GM12878 (cell line): ENCODE measurements at regions not wholly inside any gene's neighbourhood (a gene's known extent, or its start where the extent isn't known, plus 50 kb on each side); places are given as distances from the start of the nearest gene placed in this dataset.

Experiments used
- ATAC-seq: fragments of 200-7000 bp; cut with Tn5 transposase; 3 replicates; pipeline ENCODE4 v1.9.1; 2020; ENCODE audit warnings: mild to moderate bottlenecking, moderate library complexity
- BruUV-seq: library from RNA; stranded (reverse); fragments of 400-500 nt; replicated peaks from 2 replicates; lab custom pipeline; 2021; lab: Mats Ljungman, UMichigan
- CTCF ChIA-PET: fragments of 300-600 bp; sonication (Branson Sonifier 250); formaldehyde crosslinking; extraction: SDS; loops from one replicate; lab custom pipeline; 2021; ENCODE audit warnings: inconsistent platforms; lab: Yijun Ruan, JAX
- POLR2A ChIA-PET: fragments of 350-600 bp; formaldehyde crosslinking; extraction: SDS; loops from one replicate; lab custom pipeline; 2021; ENCODE audit warnings: inconsistent platforms; lab: Charles Lee
- RAD21 ChIA-PET: fragments of 300-600 bp; sonication (Branson Sonifier 250); formaldehyde crosslinking; loops from one replicate; lab custom pipeline; 2023; ENCODE audit warnings: antibody characterized with exemption; ENCODE audit not compliant: unreplicated experiment; lab: Charles Lee
- SMC1A ChIA-PET: fragments of 300-600 bp; sonication (Branson Sonifier 250); formaldehyde crosslinking; loops from one replicate; lab custom pipeline; 2023; ENCODE audit not compliant: unreplicated experiment, uncharacterized antibody; lab: Charles Lee
- DNase-seq: peaks from one replicate; pipeline ENCODE4 v3.0.0-alpha.2; 2011; ENCODE audit warnings: low read depth, low spot score
- FAIRE-seq: peaks from 3 replicates; lab custom pipeline; 2011; peaks lifted over from hg19 to GRCh38; lab: Jason Lieb, UNC
- H2AFZ ChIP-seq: 2 replicates; pipeline ENCODE4 v1.6.0; 2011; ENCODE audit warnings: low read depth, low read length, control low read depth; ENCODE audit not compliant: control insufficient read depth
- H3K27ac ChIP-seq: 2 replicates; pipeline ENCODE4 v1.5.1; 2011; ENCODE audit warnings: control low read depth; ENCODE audit not compliant: control insufficient read depth, insufficient read depth
- H3K27me3 ChIP-seq, 2 experiments: replicated peaks in 1 of 2; 2 replicates each; pipeline versions ENCODE4 v1.6.0 to v1.6.1; 2011; ENCODE audit warnings: low read length in 1 of 2; ENCODE audit not compliant: control insufficient read depth in 2 of 2, insufficient read depth in 2 of 2
- H3K36me3 ChIP-seq, 2 experiments: 2 replicates each; pipeline ENCODE4 v1.5.1; 2011; ENCODE audit warnings: low read length in 1 of 2; ENCODE audit not compliant: control insufficient read depth in 2 of 2, insufficient read depth in 2 of 2
- H3K4me1 ChIP-seq: 2 replicates; pipeline ENCODE4 v1.6.1; 2011; ENCODE audit warnings: mild to moderate bottlenecking, low read length, moderate library complexity, mixed read lengths; ENCODE audit not compliant: control insufficient read depth, insufficient read depth
- H3K4me2 ChIP-seq: 2 replicates; pipeline ENCODE4 v1.6.0; 2011; ENCODE audit warnings: control low read depth; ENCODE audit not compliant: control insufficient read depth, insufficient read depth
- H3K4me3 ChIP-seq: fragments of 200-600 bp; sonication (generic); 2 replicates; pipeline ENCODE4 v1.5.1; 2016
- H3K79me2 ChIP-seq: 2 replicates; pipeline ENCODE4 v1.6.0; 2011; ENCODE audit warnings: low read length; ENCODE audit not compliant: control insufficient read depth, insufficient read depth
- H3K9ac ChIP-seq: 2 replicates; pipeline ENCODE4 v1.8.0; 2011; ENCODE audit warnings: low read length, control low read depth, mixed read lengths; ENCODE audit not compliant: control insufficient read depth, insufficient read depth
- H3K9me3 ChIP-seq: replicated peaks from 3 replicates; pipeline ENCODE4 v1.5.1; 2011; ENCODE audit warnings: mild to moderate bottlenecking, low read length; ENCODE audit not compliant: control insufficient read depth, insufficient read depth
- H4K20me1 ChIP-seq: 2 replicates; pipeline ENCODE4 v1.6.0; 2011; ENCODE audit not compliant: control insufficient read depth, insufficient read depth
- CBFB ChIP-seq: IDR thresholded peaks from 2 replicates; pipeline ENCODE4 v1.6.1; 2016; ENCODE audit warnings: antibody characterized with exemption, low read depth
- CHD2 ChIP-seq: IDR thresholded peaks from 2 replicates; pipeline ENCODE4 v1.6.1; 2011; ENCODE audit warnings: low read depth, low read length, improper control_type of control experiment, borderline replicate concordance
- E4F1 ChIP-seq: fragments of 450-650 bp; IDR thresholded peaks from 2 replicates; pipeline ENCODE4 v1.6.1; 2018; ENCODE audit warnings: borderline replicate concordance, mild to moderate bottlenecking; ENCODE audit not compliant: partially characterized antibody
- FOXM1 ChIP-seq: IDR thresholded peaks from 2 replicates; pipeline ENCODE4 v1.6.1; 2012; ENCODE audit warnings: low read depth, mild to moderate bottlenecking, inconsistent platforms, low read length, moderate library complexity
- HDAC6 ChIP-seq: fragments of 200-600 bp; sonication (generic); IDR thresholded peaks from one replicate; pipeline ENCODE4 v1.8.0; 2017; ENCODE audit warnings: antibody characterized with exemption; ENCODE audit not compliant: unreplicated experiment
- JUND ChIP-seq: IDR thresholded peaks from 2 replicates; pipeline ENCODE4 v1.6.1; 2012; ENCODE audit warnings: low read depth, mild to moderate bottlenecking, low read length, improper control_type of control experiment, moderate library complexity
- KAT2A ChIP-seq: conservative IDR thresholded peaks from 2 replicates; pipeline ENCODE4 v1.6.1; 2011; ENCODE audit warnings: low read depth, low read length; ENCODE audit not compliant: control insufficient read depth
- KLF5 ChIP-seq: fragments of 450-650 bp; IDR thresholded peaks from 2 replicates; pipeline ENCODE4 v1.6.1; 2014; ENCODE audit warnings: mild to moderate bottlenecking; ENCODE audit not compliant: partially characterized antibody
- LARP7 ChIP-seq: fragments of 450-650 bp; IDR thresholded peaks from 2 replicates; pipeline ENCODE4 v1.6.1; 2017; ENCODE audit warnings: mild to moderate bottlenecking
- MTA2 ChIP-seq: fragments of 450-650 bp; IDR thresholded peaks from 2 replicates; pipeline ENCODE4 v1.6.1; 2016; ENCODE audit warnings: low read depth, mild to moderate bottlenecking, moderate library complexity
- NBN ChIP-seq: fragments of 450-650 bp; IDR thresholded peaks from 2 replicates; pipeline ENCODE4 v1.6.1; 2016
- RELA ChIP-seq: fragments of 450-650 bp; IDR thresholded peaks from 2 replicates; pipeline ENCODE4 v1.8.0; 2014; ENCODE audit warnings: borderline replicate concordance; ENCODE audit not compliant: partially characterized antibody
- SUZ12 ChIP-seq: fragments of 200-600 bp; sonication (generic); IDR thresholded peaks from one replicate; pipeline ENCODE4 v1.6.1; 2018; ENCODE audit warnings: antibody characterized with exemption, mild to moderate bottlenecking; ENCODE audit not compliant: unreplicated experiment
- YY1 ChIP-seq: IDR thresholded peaks from 2 replicates; pipeline ENCODE4 v1.6.1; 2011; ENCODE audit warnings: low read depth, mild to moderate bottlenecking, low read length
- ZNF207 ChIP-seq: fragments of 450-650 bp; IDR thresholded peaks from 2 replicates; pipeline ENCODE4 v1.6.1; 2014; ENCODE audit warnings: antibody characterized with exemption, mild to moderate bottlenecking, borderline replicate concordance
- ZNF274 ChIP-seq: IDR thresholded peaks from one replicate; pipeline ENCODE4 v1.8.0; 2011; ENCODE audit not compliant: insufficient read length, insufficient read depth
- ZNF592 ChIP-seq: fragments of 450-650 bp; IDR thresholded peaks from 2 replicates; pipeline ENCODE4 v1.6.1; 2017; ENCODE audit warnings: mild to moderate bottlenecking, moderate library complexity
- WGBS: methylation state at CpG from one replicate; pipeline ENCODE4 v1.1.6; 2016; ENCODE audit warnings: low lambda C conversion rate; ENCODE audit not compliant: insufficient replicate concordance, insufficient coverage; ENCODE audit errors: missing lambda C conversion rate; 5-methylcytosine and 5-hydroxymethylcytosine counted together
- in situ Hi-C: fragments of 300-500 bp; cut with MboI; formaldehyde crosslinking; loops from 9 replicates; pipeline ENCODE4 v1.14.3; 2018; ENCODE audit warnings: mixed read lengths
- intact Hi-C: fragments of 100-400 bp; cut with micrococcal nuclease; formaldehyde crosslinking; loops from one replicate; pipeline ENCODE4 v1.14.2; 2022; ENCODE audit not compliant: unreplicated experiment
- TF ChIP-seq, protein P1 (sequence below): fragments of 450-650 bp; IDR thresholded peaks from 2 replicates; pipeline ENCODE4 v1.6.1; 2017; ENCODE audit warnings: mild to moderate bottlenecking

DNA sequence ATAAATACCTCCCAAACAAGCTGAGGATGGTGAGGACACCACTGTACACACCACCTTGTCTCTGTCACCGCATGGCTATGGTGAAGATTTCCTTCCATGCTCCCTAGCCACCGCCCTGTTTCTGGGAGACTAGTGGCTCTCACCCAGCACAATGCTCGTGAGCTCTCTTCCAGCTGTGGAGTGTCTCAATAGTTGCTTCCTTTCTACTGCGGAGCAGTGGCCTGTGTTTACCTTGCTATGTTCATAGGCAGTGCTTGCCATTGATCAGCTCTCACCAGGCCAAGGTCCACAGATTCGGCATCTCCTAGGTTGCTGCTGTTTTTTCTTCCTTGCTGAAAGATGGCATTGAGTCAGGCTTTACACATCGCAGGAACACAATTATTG lies 313.6 kb upstream of the RTL1 start:
- no peaks in the 10 kb centered on the region for H3K9me3 ChIP-seq
- no peaks in the 10 kb centered on the region for H3K79me2 ChIP-seq
- ChIA-PET CTCF (no interaction called here), SMC1A (no interaction called here), RAD21 (no interaction called here), POLR2A (no interaction called here)
- H3K4me2 ChIP-seq, result no peak overlapping the region
- in situ Hi-C loops (no loop called here), intact Hi-C loops (no loop called here)
- H3K27ac ChIP-seq, result no peak overlapping the region
- H3K36me3 ChIP-seq, result no peaks in the 10 kb centered on the region
- DNase-seq (no peak), ATAC-seq (no peak), FAIRE-seq (no peak)
- H3K4me1 ChIP-seq, result no peaks in the 10 kb centered on the region
- no TSS peak for BruUV-seq
- no peak overlapping the region for H3K4me3 ChIP-seq
- no peak overlapping the region for H3K9ac ChIP-seq
- H4K20me1 ChIP-seq, result no peaks in the 10 kb centered on the region
- WGBS, result 8% methylated on average over 6 of the region's 6 CpGs
- no peak overlapping the region for H2AFZ ChIP-seq
- H3K27me3 ChIP-seq, result no peaks in the 10 kb centered on the region
- TF ChIP-seq CHD2 (no peak), ZNF207 (no peak), MTA2 (no peak), E4F1 (no peak), SUZ12 (no peak), ZNF274 (no peak), ZNF592 (no peak), JUND (no peak), HDAC6 (no peak), RELA (no peak), KAT2A (no peak), KLF5 (no peak), LARP7 (no peak), CBFB (no peak), YY1 (no peak), FOXM1 (no peak), NBN (no peak)
- TF ChIP-seq, protein P1, sequence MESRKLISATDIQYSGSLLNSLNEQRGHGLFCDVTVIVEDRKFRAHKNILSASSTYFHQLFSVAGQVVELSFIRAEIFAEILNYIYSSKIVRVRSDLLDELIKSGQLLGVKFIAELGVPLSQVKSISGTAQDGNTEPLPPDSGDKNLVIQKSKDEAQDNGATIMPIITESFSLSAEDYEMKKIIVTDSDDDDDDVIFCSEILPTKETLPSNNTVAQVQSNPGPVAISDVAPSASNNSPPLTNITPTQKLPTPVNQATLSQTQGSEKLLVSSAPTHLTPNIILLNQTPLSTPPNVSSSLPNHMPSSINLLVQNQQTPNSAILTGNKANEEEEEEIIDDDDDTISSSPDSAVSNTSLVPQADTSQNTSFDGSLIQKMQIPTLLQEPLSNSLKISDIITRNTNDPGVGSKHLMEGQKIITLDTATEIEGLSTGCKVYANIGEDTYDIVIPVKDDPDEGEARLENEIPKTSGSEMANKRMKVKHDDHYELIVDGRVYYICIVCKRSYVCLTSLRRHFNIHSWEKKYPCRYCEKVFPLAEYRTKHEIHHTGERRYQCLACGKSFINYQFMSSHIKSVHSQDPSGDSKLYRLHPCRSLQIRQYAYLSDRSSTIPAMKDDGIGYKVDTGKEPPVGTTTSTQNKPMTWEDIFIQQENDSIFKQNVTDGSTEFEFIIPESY, result no peak
